Uterus (tissue), 3 donors: ENCODE measurements at regions not wholly inside any gene's neighbourhood (a gene's known extent, or its start where the extent isn't known, plus 50 kb on each side); places are given as distances from the start of the nearest gene placed in this dataset.

Experiments
- DNase-seq, 2 donors: peaks; one replicate each; pipeline ENCODE4 v3.0.0-alpha.2; 2019 to 2020
- H3K27ac ChIP-seq, 2 donors: fragments of 200-600 bp; sonication (generic); 1 replicate in 1 of 2; 2 replicates in 1 of 2; pipeline ENCODE4 v1.5.1; 2016 to 2018
- H3K27me3 ChIP-seq, 2 donors: fragments of 200-600 bp; sonication (generic); one replicate each; pipeline ENCODE4 v1.5.1; 2018 to 2019; ENCODE audit warnings: control low read depth in 1 of 2
- H3K36me3 ChIP-seq, 2 donors: fragments of 200-600 bp; sonication (generic); one replicate each; pipeline ENCODE4 v1.5.1; 2019; ENCODE audit warnings: control low read depth in 1 of 2
- H3K4me1 ChIP-seq, 2 donors: fragments of 200-600 bp; sonication (generic); one replicate each; pipeline ENCODE4 v1.5.1; 2018 to 2019; ENCODE audit warnings: control low read depth in 1 of 2
- H3K4me3 ChIP-seq, 2 donors: fragments of 200-600 bp; sonication (generic); 1 replicate in 1 of 2; 2 replicates in 1 of 2; pipeline ENCODE4 v1.5.1; 2018 to 2019; ENCODE audit warnings: mild to moderate bottlenecking in 1 of 2
- H3K9me3 ChIP-seq, 2 donors: fragments of 200-600 bp; sonication (generic); one replicate each; pipeline ENCODE4 v1.5.1; 2019; ENCODE audit warnings: control low read depth in 1 of 2
- CTCF ChIP-seq, 4 experiments: fragments of 200-600 bp in 2 of 4; fragments of 450-650 bp in 2 of 4; sonication (generic) in 2 of 4; IDR thresholded peaks; one replicate each; pipeline ENCODE4 v1.5.1; 2016 to 2019; ENCODE audit warnings: antibody characterized with exemption in 4 of 4, mild to moderate bottlenecking in 2 of 4, moderate library complexity in 1 of 4
- POLR2A ChIP-seq, 2 donors: fragments of 450-650 bp; IDR thresholded peaks; one replicate each; pipeline ENCODE4 v1.6.1; 2016; ENCODE audit warnings: antibody characterized with exemption in 2 of 2, mild to moderate bottlenecking in 1 of 2, moderate library complexity in 1 of 2
- intact Hi-C: fragments of 100-400 bp; cut with DNase I; formaldehyde crosslinking; loops from one replicate; pipeline ENCODE4 v1.15.1; 2023; ENCODE audit warnings: low total_unique reads
- donor health status: DM: yes; HTN: yes; CAD: no.

GRCh38 chr9:81141961-81142360 lies 547.4 kb downstream of the TLE1 start:
- H3K9me3 ChIP-seq: no peaks in the 10 kb centered on the region
- no peak overlapping the region for H3K27ac ChIP-seq
- TF ChIP-seq POLR2A (IDR thresholded peaks at IDR 0.05) (no peak), CTCF (IDR thresholded peaks at IDR 0.05) (no peak)
- H3K4me3 ChIP-seq: no peak overlapping the region
- H3K27me3 ChIP-seq: no peaks in the 10 kb centered on the region
- no peak for DNase-seq
- intact Hi-C loops: no loop called here
- no peaks in the 10 kb centered on the region for H3K36me3 ChIP-seq
- no peaks in the 10 kb centered on the region for H3K4me1 ChIP-seq

GRCh38 chr9:81137976-81138568 lies 551.3 kb downstream of the TLE1 start:
- Histone ChIP-seq H3K27me3 (no peaks in the 10 kb centered on the region), H3K4me1 (no peaks in the 10 kb centered on the region), H3K27ac (no peak overlapping the region), H3K36me3 (no peaks in the 10 kb centered on the region), H3K4me3 (no peak overlapping the region), H3K9me3 (no peaks in the 10 kb centered on the region)
- intact Hi-C loops: no loop called here
- DNase-seq: no peak
- TF ChIP-seq POLR2A (IDR thresholded peaks at IDR 0.05) (no peak), CTCF (IDR thresholded peaks at IDR 0.05) (no peak)

DNA sequence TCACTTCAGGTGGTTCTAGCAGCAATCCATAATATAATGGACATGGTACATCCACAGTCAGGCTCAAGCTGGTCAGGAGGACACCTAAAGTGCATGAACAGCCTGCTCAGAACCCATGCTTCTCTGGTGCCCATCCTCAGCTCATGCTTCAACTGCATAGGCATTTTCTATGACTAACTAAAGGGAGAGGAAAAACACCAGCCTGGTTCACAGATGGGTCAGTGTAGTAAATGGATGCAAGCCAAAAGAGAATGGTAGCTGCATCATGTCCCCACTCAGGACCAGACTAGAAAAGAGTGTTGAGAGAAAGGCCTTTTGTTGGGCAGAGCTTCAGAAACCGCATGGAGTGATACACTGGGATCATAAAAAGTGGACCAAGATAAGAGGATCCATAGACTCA lies 556.6 kb downstream of the TLE1 start:
- H3K27ac ChIP-seq: no peak overlapping the region
- TF ChIP-seq CTCF (IDR thresholded peaks at IDR 0.05) (no peak), POLR2A (IDR thresholded peaks at IDR 0.05) (no peak)
- H3K36me3 ChIP-seq: no peaks in the 10 kb centered on the region
- H3K27me3 ChIP-seq: no peaks in the 10 kb centered on the region
- no peaks in the 10 kb centered on the region for H3K9me3 ChIP-seq
- no peak overlapping the region for H3K4me3 ChIP-seq
- no peaks in the 10 kb centered on the region for H3K4me1 ChIP-seq
- DNase-seq: no peak
- intact Hi-C loops: no loop called here

DNA sequence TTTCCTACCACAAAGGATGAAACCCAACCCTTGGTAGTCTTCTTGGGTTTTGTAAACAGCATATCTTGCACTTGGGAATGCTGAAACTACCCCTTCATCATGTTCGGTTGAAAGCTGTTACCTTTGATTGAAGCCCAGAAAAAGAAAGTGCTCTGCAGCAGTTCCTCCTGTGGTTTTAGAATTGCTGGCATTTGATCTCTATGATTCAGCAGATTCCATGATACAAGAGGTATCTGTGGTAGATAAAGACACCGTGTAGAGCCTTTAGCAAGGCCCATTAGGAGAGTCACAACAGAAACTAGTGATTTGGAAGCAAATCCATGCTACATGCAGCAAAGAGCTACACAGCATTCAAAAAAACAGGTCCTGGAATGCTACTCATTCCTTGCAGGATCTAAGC lies 557.0 kb downstream of the TLE1 start:
- H3K36me3 ChIP-seq: no peaks in the 10 kb centered on the region
- no peaks in the 10 kb centered on the region for H3K27me3 ChIP-seq
- no peak for DNase-seq
- H3K9me3 ChIP-seq: no peaks in the 10 kb centered on the region
- H3K27ac ChIP-seq: no peak overlapping the region
- TF ChIP-seq CTCF (IDR thresholded peaks at IDR 0.05) (no peak), POLR2A (IDR thresholded peaks at IDR 0.05) (no peak)
- no peak overlapping the region for H3K4me3 ChIP-seq
- H3K4me1 ChIP-seq: no peaks in the 10 kb centered on the region
- intact Hi-C loops: no loop called here

- Histone ChIP-seq H3K36me3 (no peaks in the 10 kb centered on the region), H3K4me3 (no peak overlapping the region), H3K27ac (no peak overlapping the region), H3K4me1 (no peaks in the 10 kb centered on the region), H3K27me3 (no peaks in the 10 kb centered on the region), H3K9me3 (no peaks in the 10 kb centered on the region)
- TF ChIP-seq POLR2A (IDR thresholded peaks at IDR 0.05) (no peak), CTCF (IDR thresholded peaks at IDR 0.05) (no peak)
- no peak for DNase-seq
- intact Hi-C loops: no loop called here
Measured at GRCh38 chr9:81128701-81129100, 560.6 kb downstream of the TLE1 start.
